GM23338 (cell line): ENCODE measurements at regions not wholly inside any gene's neighbourhood (a gene's known extent, or its start where the extent isn't known, plus 50 kb on each side); places are given as distances from the start of the nearest gene placed in this dataset.

ENCODE experiments used
- ATAC-seq: fragments of 200-7000 bp; cut with Tn5 transposase; 3 replicates; pipeline ENCODE4 v1.9.1; 2020
- DNase-seq: peaks from one replicate; pipeline ENCODE4 v3.0.0-alpha.2; 2015; ENCODE audit warnings: low spot score
- H2AFZ ChIP-seq: fragments of 200-600 bp; sonication (generic); 2 replicates; pipeline ENCODE4 v1.8.0; 2016; ENCODE audit warnings: antibody characterized with exemption, mild to moderate bottlenecking, moderate library complexity
- H3F3A ChIP-seq: fragments of 200-600 bp; sonication (generic); replicated peaks from 2 replicates; pipeline ENCODE4 v1.8.0; 2017; ENCODE audit warnings: antibody characterized with exemption, mixed run types, low read depth
- H3K27ac ChIP-seq: fragments of 200-600 bp; sonication (generic); 2 replicates; pipeline ENCODE4 v1.6.1; 2016; ENCODE audit warnings: low read depth
- H3K27me3 ChIP-seq: fragments of 200-600 bp; sonication (generic); 2 replicates; pipeline ENCODE4 v1.8.0; 2016; ENCODE audit warnings: mild to moderate bottlenecking, mixed run types, moderate library complexity; ENCODE audit not compliant: insufficient read depth
- H3K36me3 ChIP-seq: fragments of 200-600 bp; sonication (generic); 2 replicates; pipeline ENCODE4 v1.8.0; 2016; ENCODE audit warnings: mild to moderate bottlenecking; ENCODE audit not compliant: insufficient read depth
- H3K4me1 ChIP-seq: fragments of 200-600 bp; sonication (generic); 2 replicates; pipeline ENCODE4 v1.8.0; 2016; ENCODE audit warnings: mild to moderate bottlenecking, moderate library complexity; ENCODE audit not compliant: insufficient read depth
- H3K4me2 ChIP-seq: fragments of 200-600 bp; sonication (generic); 2 replicates; pipeline ENCODE4 v1.7.1; 2017; ENCODE audit warnings: mixed run types
- H3K4me3 ChIP-seq: fragments of 200-600 bp; sonication (generic); 2 replicates; pipeline ENCODE4 v1.6.1; 2016; ENCODE audit warnings: mixed run types
- H3K79me2 ChIP-seq: fragments of 200-600 bp; sonication (generic); replicated peaks from 2 replicates; pipeline ENCODE4 v1.8.0; 2017; ENCODE audit warnings: mild to moderate bottlenecking; ENCODE audit not compliant: insufficient read depth
- H3K9me2 ChIP-seq: fragments of 200-600 bp; sonication (generic); 2 replicates; pipeline ENCODE4 v1.8.0; 2017; ENCODE audit not compliant: insufficient read depth
- H4K20me1 ChIP-seq: fragments of 200-600 bp; sonication (generic); replicated peaks from 2 replicates; pipeline ENCODE4 v1.8.0; 2017; ENCODE audit warnings: mild to moderate bottlenecking; ENCODE audit not compliant: insufficient read depth
- H3K27ac Mint-ChIP-seq: 2 replicates; pipeline ENCODE4 v1.8.0; 2020; ENCODE audit warnings: inconsistent platforms, mild to moderate bottlenecking, moderate library complexity, mixed read lengths
- H3K27me3 Mint-ChIP-seq: 3 replicates; pipeline ENCODE4 v1.8.0; 2022; ENCODE audit warnings: low read depth, mild to moderate bottlenecking, moderate library complexity, mixed read lengths, inconsistent platforms; ENCODE audit not compliant: insufficient read depth, poor library complexity
- H3K36me3 Mint-ChIP-seq: 3 replicates; pipeline ENCODE4 v1.8.0; 2021; ENCODE audit warnings: low read depth, mild to moderate bottlenecking, inconsistent platforms, moderate library complexity, mixed read lengths
- H3K4me1 Mint-ChIP-seq: 3 replicates; pipeline ENCODE4 v1.8.0; 2020; ENCODE audit warnings: mild to moderate bottlenecking, inconsistent platforms, mixed read lengths
- H3K4me3 Mint-ChIP-seq: 3 replicates; pipeline ENCODE4 v1.8.0; 2021; ENCODE audit warnings: moderate library complexity, mild to moderate bottlenecking, inconsistent platforms, mixed read lengths
- H3K9me3 Mint-ChIP-seq: 3 replicates; pipeline ENCODE4 v1.8.0; 2020; ENCODE audit warnings: moderate library complexity, mild to moderate bottlenecking, inconsistent platforms, mixed read lengths
- POLR2AphosphoS5 ChIP-seq: IDR thresholded peaks from 2 replicates; pipeline ENCODE4 v1.6.1; 2016; ENCODE audit warnings: antibody characterized with exemption, low read depth
- REST ChIP-seq: IDR thresholded peaks from one replicate; pipeline ENCODE4 v1.6.1; 2018; ENCODE audit warnings: antibody characterized with exemption; ENCODE audit not compliant: unreplicated experiment
- STAT1 ChIP-seq: IDR thresholded peaks from one replicate; pipeline ENCODE4 v1.6.1; 2016; ENCODE audit warnings: antibody characterized with exemption; ENCODE audit not compliant: unreplicated experiment
- ZNF114 ChIP-seq: fragments of 250-450 bp; sonication (Bioruptor Pico); IDR thresholded peaks from 2 replicates; pipeline ENCODE4 v1.5.0; 2020; ENCODE audit warnings: mild to moderate bottlenecking, moderate library complexity
- ZNF462 ChIP-seq: fragments of 250-450 bp; sonication (Bioruptor Pico); IDR thresholded peaks from 2 replicates; pipeline ENCODE4 v1.5.0; 2020; ENCODE audit warnings: mild to moderate bottlenecking, moderate library complexity

- no peaks in the 10 kb centered on the region for H3K36me3 Mint-ChIP-seq
- Histone ChIP-seq H3K4me3 (no peak overlapping the region), H3F3A (no peaks in the 10 kb centered on the region), H3K36me3 (no peaks in the 10 kb centered on the region), H3K27me3 (no peaks in the 10 kb centered on the region), H3K79me2 (no peaks in the 10 kb centered on the region), H4K20me1 (no peaks in the 10 kb centered on the region), H3K4me1 (no peaks in the 10 kb centered on the region), H3K27ac (no peak overlapping the region), H3K9me2 (peaks cover 10% of the 10 kb centered on the region; the same call in 1 of the 2 replicates), H3K4me2 (no peak overlapping the region), H2AFZ (no peak overlapping the region)
- no peak for DNase-seq
- TF ChIP-seq POLR2AphosphoS5: no peak
- no peak for TF ChIP-seq STAT1
- no peak for TF ChIP-seq ZNF462 (CRISPR knock-in tag)
- no peak for TF ChIP-seq REST
- no peak for TF ChIP-seq ZNF114 (CRISPR knock-in tag)
- no peak overlapping the region for H3K27ac Mint-ChIP-seq
- H3K4me3 Mint-ChIP-seq: no peak overlapping the region
- no peaks in the 10 kb centered on the region for H3K4me1 Mint-ChIP-seq
- no peaks in the 10 kb centered on the region for H3K9me3 Mint-ChIP-seq
- ATAC-seq: no peak
- no peaks in the 10 kb centered on the region for H3K27me3 Mint-ChIP-seq
Observed at GRCh38 chr10:61283481-61284221, 169.5 kb downstream of the TMEM26 start.
